HG03457 (cell line): ENCODE measurements at regions not wholly inside any gene's neighbourhood (a gene's known extent, or its start where the extent isn't known, plus 50 kb on each side); places are given as distances from the start of the nearest gene placed in this dataset.
"Not testable (repeated sequence)": the region's sequence is repeated elsewhere in the genome, so short reads cannot be mapped to it uniquely, and the experiment has no call there.

ENCODE experiments used
- ATAC-seq: cut with Tn5 transposase; IDR thresholded peaks from one replicate; pipeline ENCODE4 v1.9.1; 2021; ENCODE audit warnings: moderate number of reproducible peaks; ENCODE audit not compliant: unreplicated experiment

DNA sequence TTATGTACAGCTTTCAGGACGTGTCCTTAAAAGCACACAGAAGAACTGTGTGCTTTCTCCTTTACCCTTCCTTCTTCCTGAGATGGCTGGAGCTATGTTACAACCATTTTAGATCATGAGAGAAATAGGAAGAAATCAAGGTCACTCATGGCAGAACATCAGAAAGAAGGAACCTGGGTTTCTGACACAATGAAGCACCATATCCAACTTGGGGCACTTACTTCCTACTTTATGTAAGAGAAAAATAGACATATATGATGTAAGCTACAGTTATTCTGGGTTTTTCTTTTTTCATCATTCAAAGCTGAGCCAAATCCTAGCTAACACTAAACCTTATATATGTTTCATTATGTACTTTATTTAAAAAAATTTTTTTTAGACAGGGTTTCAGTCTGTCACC is 79.5 kb downstream of the FAM161A start:
- ATAC-seq: no peak

DNA sequence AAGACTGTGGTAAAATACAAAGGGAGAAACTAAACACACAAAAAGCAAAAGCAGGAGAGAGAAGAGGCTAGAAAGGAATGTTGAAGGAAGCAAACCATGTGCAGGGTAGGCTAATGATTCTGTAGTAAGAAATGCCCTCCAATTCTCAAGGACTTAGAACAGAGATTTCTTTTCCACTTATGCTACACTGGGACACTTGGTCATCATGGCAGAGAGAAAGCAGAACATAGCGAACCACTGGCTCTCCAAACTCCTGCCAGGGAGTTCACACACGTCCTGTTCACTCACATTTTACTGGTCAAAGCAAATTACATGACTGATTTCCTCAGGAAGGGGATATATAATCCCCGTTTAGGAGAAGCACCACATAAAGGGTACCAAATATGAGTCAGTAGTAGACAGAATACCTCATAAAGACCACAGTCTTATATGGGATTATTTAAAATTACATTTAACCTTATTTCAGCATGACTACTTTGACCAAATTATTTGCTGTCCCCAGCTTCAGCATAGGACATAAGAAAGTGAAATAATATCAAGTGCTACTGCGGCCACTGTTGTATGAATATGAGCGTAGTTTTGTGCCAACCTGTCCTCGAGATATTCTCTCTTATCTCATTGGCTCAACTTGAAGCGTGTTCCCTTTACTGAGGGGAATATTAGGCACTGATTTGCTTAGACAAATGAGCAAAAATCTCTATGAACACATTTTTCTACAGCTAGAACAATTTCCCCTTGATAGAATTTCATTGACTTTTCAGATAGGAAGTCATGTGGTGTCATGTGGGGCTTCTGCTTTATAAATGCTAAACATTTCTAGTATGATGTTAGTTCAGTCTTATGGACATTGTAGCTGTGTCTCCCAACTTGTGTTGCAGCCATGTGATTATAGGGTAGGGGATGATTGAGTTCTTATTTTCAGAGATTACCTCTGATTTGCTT is 81.7 kb downstream of the FAM161A start:
- ATAC-seq: no peak

DNA sequence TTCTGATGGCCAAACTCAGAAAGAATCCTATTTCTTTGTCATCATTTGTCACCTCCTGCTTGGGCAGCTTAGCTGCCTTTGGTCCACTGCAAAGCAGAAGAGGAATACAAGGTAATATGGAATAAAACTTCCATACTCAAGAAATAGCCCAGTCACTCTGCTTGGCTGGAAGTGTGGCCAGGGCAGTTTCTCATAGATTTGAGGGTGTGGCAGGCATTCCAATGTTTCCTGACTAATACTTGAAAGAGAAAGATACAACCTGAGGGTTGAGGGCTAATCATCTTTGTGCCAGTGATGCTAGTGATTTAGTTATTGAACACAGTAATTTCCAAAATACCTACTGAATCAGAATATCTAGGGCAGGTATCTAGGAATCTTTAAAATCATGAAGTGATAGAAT is 83.1 kb downstream of the FAM161A start:
- ATAC-seq: no peak

DNA sequence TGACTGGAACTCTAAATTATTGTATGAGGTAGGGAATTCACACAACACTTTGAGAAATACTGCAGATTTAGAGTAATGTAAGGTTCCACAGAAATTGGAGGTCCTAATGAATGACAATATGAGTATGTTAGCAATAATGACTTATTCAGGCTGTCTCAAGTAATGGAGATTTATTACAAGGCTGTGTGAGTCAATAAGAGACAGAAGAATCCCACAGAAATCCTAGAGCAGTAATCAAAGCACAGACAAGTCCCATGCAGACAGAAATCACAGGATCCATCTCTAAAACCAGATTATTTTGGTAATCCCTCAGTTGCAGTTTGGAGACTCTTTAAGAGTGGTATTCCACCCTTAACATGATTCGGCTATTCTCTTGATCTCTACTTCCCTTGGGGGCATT is 83.6 kb downstream of the FAM161A start:
- ATAC-seq: no peak

DNA sequence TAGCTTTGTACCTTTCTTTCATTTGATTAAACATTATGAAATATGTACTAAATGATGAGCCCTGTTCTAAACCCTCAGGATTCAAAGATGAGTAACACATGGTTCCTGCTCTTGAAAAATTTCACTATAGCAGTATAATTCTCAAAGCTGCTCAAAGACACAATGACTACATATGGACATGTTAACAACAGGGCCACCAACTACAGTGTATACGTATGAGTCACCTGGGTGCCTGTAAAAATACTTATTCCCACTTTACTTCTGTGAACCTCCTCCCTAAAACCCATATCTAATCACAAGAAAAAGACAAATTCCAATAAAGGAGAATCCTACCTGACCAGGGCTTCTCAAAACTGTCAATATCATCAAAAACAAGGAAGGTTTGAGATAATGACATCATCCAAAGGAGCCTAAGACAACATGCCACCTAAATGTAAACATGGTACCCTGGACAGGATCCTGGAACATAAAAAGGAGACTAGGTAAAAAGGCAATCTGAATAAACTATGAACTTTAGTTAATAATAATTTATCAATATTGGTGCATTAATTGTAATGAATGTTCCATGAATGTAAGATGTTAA is 84.7 kb downstream of the FAM161A start:
- ATAC-seq: no peak

DNA sequence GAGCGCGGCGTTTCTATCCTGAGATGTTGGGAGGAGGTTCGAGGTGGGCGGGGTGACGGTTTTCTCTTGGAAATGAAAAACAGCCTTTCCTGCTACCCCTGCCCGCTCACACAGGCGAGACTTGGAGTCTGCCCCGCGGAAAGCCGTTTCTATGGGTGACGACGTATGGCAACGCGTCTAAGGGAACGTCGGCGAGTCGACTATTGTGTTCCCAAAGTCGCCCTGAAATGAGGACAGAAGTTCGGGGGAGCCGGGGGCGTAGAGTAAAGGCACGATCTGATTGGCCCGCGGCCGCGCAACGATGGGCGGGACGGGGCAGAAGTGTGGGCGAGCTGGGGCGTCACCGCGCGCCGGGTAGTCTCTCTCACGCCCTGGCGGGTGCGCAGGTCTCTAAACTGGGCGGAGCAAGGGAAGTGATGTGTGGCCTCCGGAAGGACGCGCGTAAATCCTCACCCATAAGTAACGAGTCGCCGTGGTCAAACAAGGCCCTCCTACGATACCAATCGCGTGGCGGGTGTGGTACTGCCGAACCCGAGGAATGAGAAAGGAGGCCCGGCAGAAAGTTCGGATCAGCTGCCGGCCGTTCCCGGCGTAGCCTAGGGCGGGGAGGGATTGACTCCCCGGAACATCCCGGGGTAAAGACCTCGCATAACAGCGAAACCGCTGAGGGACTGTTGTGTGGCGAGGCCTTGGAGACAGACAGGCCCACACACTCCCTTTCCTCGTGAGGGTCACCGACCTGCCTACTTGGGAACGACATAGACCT is 89.6 kb downstream of the FAM161A start:
- ATAC-seq: peak; percentile 96

DNA sequence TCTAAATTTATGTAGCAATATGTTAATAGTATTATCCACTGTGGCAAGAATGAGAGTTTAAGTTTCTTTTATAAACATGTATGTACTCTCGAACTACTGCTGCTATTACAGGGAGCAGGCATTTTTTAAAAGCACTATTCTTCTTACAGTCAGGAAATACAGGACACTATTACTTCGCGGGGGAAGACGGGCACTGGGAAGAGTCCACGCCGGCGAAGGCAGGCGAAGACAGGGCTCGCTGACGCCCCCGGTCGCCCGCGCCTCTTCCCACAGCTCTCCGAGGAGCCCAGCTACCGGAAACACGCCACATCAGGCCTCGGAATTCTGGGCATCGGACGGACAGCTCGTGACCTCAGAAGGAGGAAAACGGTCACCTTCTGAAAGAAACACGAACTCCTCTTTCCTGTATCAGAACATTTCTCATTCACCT is 90.2 kb downstream of the FAM161A start:
- peak; percentile 12 for ATAC-seq

DNA sequence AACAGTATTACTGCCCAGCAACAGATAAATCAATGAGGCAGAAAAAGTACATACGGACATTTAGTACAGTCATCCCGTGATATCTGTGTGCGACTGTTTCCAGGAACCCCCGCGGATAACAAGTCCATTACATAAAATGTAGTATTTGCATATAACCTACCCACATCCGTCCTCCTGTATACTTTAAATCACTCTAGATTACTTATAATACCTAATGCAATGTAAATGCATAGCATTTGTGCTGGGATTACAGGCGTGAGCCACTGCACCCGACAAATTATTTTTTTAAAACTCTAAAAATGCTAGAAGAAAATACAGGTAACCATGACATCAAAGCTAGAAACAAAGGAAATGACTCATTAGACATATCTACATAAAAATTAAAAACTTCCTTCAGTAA is 91.6 kb downstream of the FAM161A start:
- no peak for ATAC-seq

DNA sequence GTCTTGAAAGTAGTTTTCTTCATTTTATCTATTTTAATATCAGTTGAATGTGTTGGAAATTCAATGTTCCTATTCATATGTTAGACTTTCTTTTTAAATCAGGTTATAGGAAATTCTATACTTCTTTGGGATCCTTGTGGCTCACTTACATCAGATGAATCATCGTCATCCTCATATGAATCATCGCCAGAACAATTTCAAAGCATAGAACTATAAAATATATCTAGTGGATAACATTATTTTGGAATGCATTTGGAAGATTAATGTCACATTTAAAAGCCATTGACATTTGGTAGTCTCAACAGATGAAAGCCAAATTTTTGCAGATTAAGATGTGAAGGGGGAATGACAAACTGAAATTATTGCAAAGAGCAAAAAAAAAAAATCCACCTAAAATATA is 94.1 kb downstream of the FAM161A start:
- no peak for ATAC-seq

DNA sequence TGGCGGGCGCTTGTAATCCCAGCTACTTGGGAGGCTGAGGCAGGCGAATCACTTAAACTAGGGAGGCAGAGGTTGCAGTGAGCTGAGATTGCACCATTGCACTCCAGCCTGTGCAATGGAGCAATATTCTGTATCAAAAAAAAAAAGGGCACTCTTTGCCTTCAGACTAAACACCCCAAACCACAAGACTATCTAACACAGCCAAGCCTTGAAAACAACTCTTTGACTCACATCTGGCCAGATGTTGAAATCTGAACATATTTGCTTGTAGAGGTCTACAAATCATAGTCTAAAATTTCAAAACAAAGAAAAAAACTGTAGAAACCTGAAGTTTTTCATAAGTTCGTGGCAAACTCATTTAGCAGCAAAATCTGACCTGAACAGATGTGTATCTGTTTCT is 94.9 kb downstream of the FAM161A start:
- ATAC-seq: no peak

DNA sequence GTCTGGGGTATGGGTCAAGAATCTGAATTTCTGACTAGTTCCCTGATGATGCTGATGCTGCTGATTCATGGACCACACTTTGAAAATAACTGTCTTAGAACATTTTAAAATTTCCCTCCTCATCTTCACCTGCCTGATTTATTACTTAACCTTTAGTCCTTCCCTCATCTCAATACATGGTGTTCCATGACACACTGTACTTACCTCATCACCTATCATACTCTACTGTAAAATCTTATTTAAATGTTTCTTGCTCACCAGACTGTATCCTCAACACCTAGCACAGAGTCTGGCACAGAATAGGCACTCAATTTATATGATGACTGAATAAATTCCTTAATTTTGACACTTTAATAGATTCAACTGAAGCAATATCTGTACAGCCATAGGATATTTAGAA is 95.7 kb downstream of the FAM161A start:
- no peak for ATAC-seq

DNA sequence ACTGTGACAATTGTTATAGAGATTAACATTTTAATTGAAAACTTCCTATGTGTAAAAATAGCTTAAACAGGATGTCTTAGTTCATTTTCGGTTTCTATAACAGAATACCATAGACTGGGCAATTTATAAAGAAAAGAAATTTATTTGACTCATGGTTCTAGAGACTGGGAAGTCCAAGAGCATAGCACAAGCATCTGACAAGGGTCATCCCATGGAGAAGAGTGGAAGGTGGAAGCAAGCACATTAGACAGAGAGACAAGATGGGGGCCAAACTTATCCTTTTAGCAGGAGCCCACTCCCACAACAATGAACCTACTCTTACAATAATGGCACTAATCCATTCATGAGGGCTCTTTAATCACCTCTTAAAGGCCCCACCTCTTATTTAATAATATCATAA is 100.3 kb downstream of the FAM161A start:
- no peak for ATAC-seq

DNA sequence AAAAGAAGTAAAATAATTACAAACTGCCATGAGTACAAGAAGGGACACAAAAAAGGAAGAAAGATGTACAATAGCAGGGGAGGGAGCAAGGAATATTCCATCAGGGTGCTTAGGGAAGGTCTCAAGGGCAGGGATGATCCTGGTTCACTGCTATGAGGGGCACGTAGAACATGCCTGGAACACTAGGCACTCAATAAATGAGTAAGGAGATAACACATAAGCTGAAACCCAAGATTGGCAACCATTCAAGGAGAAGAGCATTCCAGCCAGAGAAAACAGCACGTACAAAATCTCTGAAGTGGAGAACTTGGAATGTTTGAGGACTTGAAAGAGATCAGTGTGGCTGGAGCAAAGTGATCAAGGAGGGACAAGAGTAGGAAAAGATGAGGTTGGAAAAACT is 103.2 kb downstream of the FAM161A start:
- no peak for ATAC-seq

DNA sequence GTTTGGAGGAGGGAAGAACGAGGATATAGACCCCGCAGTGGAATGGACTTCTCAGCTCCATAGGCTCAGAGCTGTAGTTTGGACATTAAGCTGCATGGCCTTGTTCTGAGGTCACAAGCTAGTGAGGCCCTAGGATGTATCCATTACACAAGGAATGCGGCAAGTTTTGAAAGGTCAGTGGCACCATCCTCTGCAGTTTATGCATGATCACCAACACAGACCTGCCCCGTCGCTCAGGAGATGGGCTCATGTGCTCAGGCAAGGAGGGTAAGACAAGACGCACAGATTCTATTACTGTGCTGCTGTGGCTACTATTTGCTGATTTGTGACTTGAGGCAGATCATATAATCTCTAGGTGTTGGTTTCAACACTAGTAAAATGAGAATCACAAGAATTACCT is 110.9 kb downstream of the FAM161A start:
- ATAC-seq: no peak

DNA sequence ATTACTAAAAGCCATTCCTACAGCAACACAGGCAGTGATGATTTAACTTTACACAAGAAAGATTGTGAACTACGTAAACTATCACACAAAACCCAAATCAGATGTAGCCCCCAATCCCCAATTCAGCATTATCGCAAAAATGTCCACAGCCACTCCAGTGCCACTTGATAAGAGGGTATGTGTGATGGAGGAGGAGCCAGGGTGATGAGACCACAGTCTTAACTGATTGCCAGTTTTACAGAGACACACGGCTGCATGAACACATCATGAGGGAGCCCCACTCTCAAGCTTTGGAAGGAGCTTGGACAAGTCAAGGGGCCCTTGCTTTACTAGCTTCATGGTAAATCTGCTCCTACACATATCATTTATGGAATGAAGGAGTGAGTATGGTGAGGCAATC is 116.0 kb downstream of the FAM161A start:
- no peak for ATAC-seq

DNA sequence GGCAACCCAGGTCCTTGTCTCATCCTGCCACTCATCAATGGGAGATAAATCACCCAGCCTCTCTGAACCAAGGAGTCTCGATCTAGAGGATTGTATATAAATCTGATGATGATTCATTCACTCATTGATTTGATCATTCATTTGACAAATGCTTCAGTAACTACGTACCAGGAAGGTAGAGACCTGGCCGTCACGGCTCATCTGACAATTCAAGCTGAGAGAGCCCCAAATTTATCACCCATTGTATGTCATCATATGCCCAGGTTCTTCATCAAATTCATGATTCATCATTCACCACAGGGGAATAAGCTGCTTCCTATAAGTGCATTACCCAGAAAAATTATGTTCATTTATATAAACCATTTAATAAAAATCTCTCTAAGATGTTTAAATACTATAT is 116.9 kb downstream of the FAM161A start:
- no peak for ATAC-seq

DNA sequence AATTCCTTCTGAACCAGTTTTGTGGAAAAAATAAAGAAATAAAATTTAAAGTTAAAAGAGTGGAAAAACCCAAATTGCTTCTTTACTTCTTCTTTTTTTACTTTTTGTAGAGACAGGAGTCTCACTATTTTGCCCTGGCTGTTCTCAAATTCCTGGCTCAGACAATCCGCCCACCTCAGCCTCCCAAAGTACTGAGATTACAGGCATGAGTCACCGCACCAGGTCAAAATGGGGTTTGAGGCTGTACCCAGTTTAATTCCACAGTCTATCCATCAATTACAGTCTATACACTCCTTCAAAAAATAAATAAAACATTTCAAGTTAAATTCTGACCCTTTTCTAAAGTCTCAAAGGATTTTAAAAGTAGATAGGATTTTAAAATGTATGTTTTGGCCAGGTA is 120.3 kb downstream of the FAM161A start:
- ATAC-seq: no peak

DNA sequence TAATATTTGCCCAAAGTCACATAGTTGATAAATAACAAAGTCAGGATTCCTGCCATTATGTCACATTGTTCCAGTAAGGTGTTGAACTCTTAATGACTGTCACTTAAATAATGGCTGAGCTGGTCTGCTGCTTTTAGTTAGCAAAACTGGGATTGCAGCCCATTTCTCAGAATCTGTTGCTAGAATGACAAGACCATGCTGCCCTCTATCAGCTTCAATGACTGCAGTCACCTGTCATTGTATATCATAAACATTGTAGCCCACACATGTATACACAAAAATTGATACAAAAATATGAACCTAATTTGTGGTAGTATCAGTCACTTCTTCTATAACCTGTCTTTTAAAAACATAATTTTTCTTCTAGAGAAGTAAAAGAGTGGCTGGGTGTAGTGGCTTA is 121.1 kb downstream of the FAM161A start:
- no peak for ATAC-seq

DNA sequence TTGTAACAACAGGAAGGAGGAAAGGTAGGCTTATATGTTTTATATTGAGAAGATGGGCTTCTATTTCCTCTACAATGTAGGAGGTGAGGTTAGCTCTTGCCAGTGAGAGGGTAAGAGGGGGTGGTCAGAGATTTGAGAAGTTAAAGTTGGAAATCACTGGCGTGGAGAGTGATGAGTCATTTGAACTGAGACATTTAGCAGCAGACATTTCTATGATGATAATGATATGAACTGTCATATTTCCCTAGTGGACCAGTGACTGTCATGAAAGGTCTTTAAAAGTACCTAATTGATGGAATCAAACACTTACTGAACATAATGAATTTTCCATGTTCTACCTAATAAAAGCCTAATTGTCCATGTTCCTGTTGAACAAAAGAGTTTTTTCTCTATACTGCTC is 126.1 kb downstream of the FAM161A start:
- no peak for ATAC-seq

DNA sequence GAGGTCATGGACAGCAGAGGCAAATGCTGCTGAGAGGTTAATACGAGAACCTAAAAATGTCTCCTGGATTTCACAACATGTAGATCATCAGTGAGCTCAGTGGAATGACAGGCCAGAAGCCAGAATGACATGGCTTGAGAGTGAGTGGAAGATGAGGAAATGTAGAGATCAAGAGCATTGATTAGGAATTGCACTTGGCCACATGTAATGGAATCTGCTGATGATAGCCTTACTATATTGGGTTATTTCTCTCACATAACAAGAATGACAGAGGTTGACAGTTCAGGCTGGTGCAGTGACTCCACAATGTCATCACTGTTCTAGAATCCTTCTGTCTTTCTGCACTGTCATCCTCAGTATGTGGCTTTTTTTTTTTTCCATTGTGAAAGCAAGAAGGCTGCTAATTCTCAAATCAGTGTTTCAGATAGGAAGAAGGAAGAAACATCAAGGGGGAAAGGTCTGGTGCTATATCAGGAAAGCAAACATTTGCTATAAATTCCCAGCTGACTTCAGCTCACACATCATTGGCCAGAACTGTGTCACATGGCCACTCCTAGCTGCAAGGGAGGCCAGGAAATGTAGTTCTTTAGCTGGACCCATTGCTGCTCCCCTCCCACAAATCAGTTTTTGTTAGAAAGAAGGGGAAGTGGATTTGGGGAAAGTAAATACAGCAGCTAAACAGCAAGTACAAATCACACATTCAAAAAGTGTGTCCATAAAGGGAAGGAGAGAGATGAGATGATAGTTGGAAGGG is 127.2 kb downstream of the FAM161A start:
- no peak for ATAC-seq

DNA sequence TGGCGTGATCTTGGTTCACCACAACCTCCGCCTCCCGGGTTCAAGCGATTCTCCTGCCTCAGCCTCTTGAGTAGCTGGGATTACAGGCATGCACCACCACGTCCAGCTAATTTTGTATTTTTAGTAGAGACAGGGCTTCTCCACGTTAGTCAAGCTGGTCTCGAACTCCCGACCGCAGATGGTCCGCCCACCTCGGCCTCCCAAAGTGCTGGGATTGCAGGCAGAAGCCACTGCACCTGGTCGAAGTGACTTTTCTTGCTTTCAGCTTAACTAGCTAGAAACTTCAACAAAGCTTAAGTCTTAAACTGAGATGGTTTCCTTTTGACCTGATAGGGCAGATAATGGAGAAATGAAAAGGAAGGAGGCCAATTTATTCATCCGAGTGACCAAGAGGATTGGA is 130.5 kb downstream of the FAM161A start:
- not testable (repeated sequence) for ATAC-seq
